Endothelial cell of umbilical vein (primary cell): ENCODE measurements at regions not wholly inside any gene's neighbourhood (a gene's known extent, or its start where the extent isn't known, plus 50 kb on each side); places are given as distances from the start of the nearest gene placed in this dataset.

ENCODE experiments used
- BruUV-seq: library from RNA; stranded (reverse); fragments of 400-500 nt; replicated peaks from 2 replicates; lab custom pipeline; 2021; lab: Mats Ljungman, UMichigan
- CTCF ChIA-PET: fragments of 300-600, 350-600 bp; sonication (Branson Sonifier 250); formaldehyde crosslinking; loops from one replicate; lab custom pipeline; 2021; ENCODE audit warnings: antibody characterized with exemption, inconsistent platforms; lab: Charles Lee
- POLR2A ChIA-PET: fragments of 300-600, 350-600 bp; sonication (Branson Sonifier 250); formaldehyde crosslinking; loops from one replicate; lab custom pipeline; 2021; ENCODE audit warnings: antibody characterized with exemption, inconsistent platforms; lab: Charles Lee
- DNase-seq: peaks from one replicate; pipeline ENCODE4 v3.0.0-alpha.2; 2011; ENCODE audit warnings: low read depth, low spot score
- FAIRE-seq: peaks from 2 replicates; lab custom pipeline; 2011; peaks lifted over from hg19 to GRCh38; lab: Jason Lieb, UNC
- H2AFZ ChIP-seq: 2 replicates; pipeline ENCODE4 v1.6.0; 2012; ENCODE audit warnings: low read depth, low read length, control low read depth, inconsistent platforms
- H3K27ac ChIP-seq: 2 replicates; pipeline ENCODE4 v1.5.1; 2011; ENCODE audit warnings: low read depth, mild to moderate bottlenecking, control low read depth, low read length, moderate library complexity; ENCODE audit not compliant: insufficient read depth
- H3K27me3 ChIP-seq, 2 experiments: 2 replicates each; pipeline versions ENCODE4 v1.6.0 to v1.6.1; 2011; ENCODE audit warnings: low read length in 2 of 2, mixed read lengths in 1 of 2; ENCODE audit not compliant: control insufficient read depth in 2 of 2, insufficient read depth in 2 of 2
- H3K36me3 ChIP-seq, 2 experiments: 2 replicates in 1 of 2; 3 replicates in 1 of 2; pipeline ENCODE4 v1.5.1; 2011; ENCODE audit warnings: low read length in 2 of 2, mild to moderate bottlenecking in 1 of 2, moderate library complexity in 1 of 2; ENCODE audit not compliant: control insufficient read depth in 2 of 2, insufficient read depth in 2 of 2; ENCODE audit errors: extremely low read depth in 1 of 2
- H3K4me1 ChIP-seq: 3 replicates; pipeline ENCODE4 v1.5.1; 2011; ENCODE audit warnings: mild to moderate bottlenecking, low read length; ENCODE audit not compliant: control insufficient read depth, insufficient read depth; ENCODE audit errors: extremely low read depth
- H3K4me2 ChIP-seq: 2 replicates; pipeline ENCODE4 v1.6.1; 2011; ENCODE audit warnings: low read length, control low read depth, mixed read lengths; ENCODE audit not compliant: insufficient read depth
- H3K4me3 ChIP-seq, 3 experiments: fragments of 200-600 bp in 1 of 3; sonication (generic), shearing (Covaris generic) in 1 of 3; replicated peaks in 1 of 3; 2 replicates each; pipeline ENCODE4 v1.5.1; 2011 to 2016; ENCODE audit warnings: control low read depth in 3 of 3, low read length in 3 of 3, mild to moderate bottlenecking in 2 of 3, inconsistent platforms in 1 of 3, low read depth in 1 of 3, moderate library complexity in 1 of 3; ENCODE audit not compliant: insufficient read depth in 1 of 3
- H3K79me2 ChIP-seq: 2 replicates; pipeline ENCODE4 v1.6.0; 2012; ENCODE audit warnings: low read length, inconsistent platforms; ENCODE audit not compliant: control insufficient read depth, insufficient read depth
- H3K9ac ChIP-seq: replicated peaks from 2 replicates; pipeline ENCODE3; 2011; ENCODE audit warnings: low read length, control low read depth; ENCODE audit not compliant: insufficient read depth; ENCODE audit errors: extremely low read depth
- H3K9me1 ChIP-seq: replicated peaks from 3 replicates; pipeline ENCODE4 v1.6.0; 2011; ENCODE audit warnings: mild to moderate bottlenecking, low read length; ENCODE audit not compliant: control insufficient read depth, insufficient read depth; ENCODE audit errors: extremely low read depth
- H3K9me3 ChIP-seq: replicated peaks from 2 replicates; pipeline ENCODE4 v1.5.1; 2012; ENCODE audit warnings: low read length, inconsistent platforms; ENCODE audit not compliant: control insufficient read depth, insufficient read depth
- H4K20me1 ChIP-seq: replicated peaks from 2 replicates; pipeline ENCODE3; 2011; ENCODE audit warnings: mild to moderate bottlenecking, low read length; ENCODE audit not compliant: control insufficient read depth, insufficient read depth; ENCODE audit errors: extremely low read depth
- CTCF ChIP-seq, 2 donors: IDR thresholded peaks; 1 replicate in 1 of 2; 2 replicates in 1 of 2; pipeline ENCODE4 v1.5.1; 2011; ENCODE audit warnings: low read length in 2 of 2, mild to moderate bottlenecking in 2 of 2, moderate library complexity in 2 of 2, control low read depth in 1 of 2, inconsistent platforms in 1 of 2, low read depth in 1 of 2; ENCODE audit not compliant: insufficient read depth in 1 of 2; ENCODE audit errors: extremely low read depth in 1 of 2
- EZH2 ChIP-seq: IDR thresholded peaks from 2 replicates; pipeline ENCODE4 v1.6.1; 2012; ENCODE audit warnings: borderline replicate concordance, low read depth, mild to moderate bottlenecking, moderate library complexity, low read length, inconsistent platforms; ENCODE audit not compliant: severe bottlenecking
- FOS ChIP-seq: IDR thresholded peaks from 2 replicates; pipeline ENCODE4 v1.6.1; 2011; ENCODE audit warnings: mild to moderate bottlenecking, low read length, moderate library complexity, borderline replicate concordance; ENCODE audit not compliant: insufficient read depth
- GATA2 ChIP-seq: IDR thresholded peaks from 2 replicates; pipeline ENCODE4 v1.7.0; 2011; ENCODE audit warnings: low read depth, mild to moderate bottlenecking, moderate library complexity, mixed read lengths, low read length; ENCODE audit not compliant: insufficient read length, insufficient read depth
- JUN ChIP-seq: IDR thresholded peaks from 2 replicates; pipeline ENCODE4 v1.6.1; 2011; ENCODE audit warnings: borderline replicate concordance, low read depth; ENCODE audit not compliant: insufficient read length, insufficient read depth
- MAX ChIP-seq: IDR thresholded peaks from 2 replicates; pipeline ENCODE4 v1.6.1; 2011; ENCODE audit not compliant: insufficient read depth, insufficient read length
- MYC ChIP-seq: IDR thresholded peaks from one replicate; pipeline ENCODE4 v1.6.1; 2011; ENCODE audit warnings: mild to moderate bottlenecking, low read depth, low read length
- POLR2A ChIP-seq: IDR thresholded peaks from 2 replicates; pipeline ENCODE4 v1.6.1; 2012; ENCODE audit warnings: low read depth, mild to moderate bottlenecking, control low read depth, low read length
- POLR2AphosphoS5 ChIP-seq: IDR thresholded peaks from 2 replicates; pipeline ENCODE4 v1.6.1; 2012; ENCODE audit warnings: low read depth, mild to moderate bottlenecking, control low read depth, low read length, moderate library complexity; ENCODE audit not compliant: insufficient read depth
- dilution Hi-C: fragments of 300-500 bp; cut with MboI; formaldehyde crosslinking; loops from one replicate; pipeline ENCODE4 v1.15.0; 2019; ENCODE audit warnings: low sequenced_read_pairs; ENCODE audit not compliant: extremely low pct_ligation_motif_present
- intact Hi-C: fragments of 100-400 bp; cut with micrococcal nuclease; formaldehyde crosslinking; loops from one replicate; pipeline ENCODE4 v1.10.0; 2022

GRCh38 chr18:78809845-78810244, 169.8 kb upstream of the SALL3 start:
- H3K27ac ChIP-seq, result no peak overlapping the region
- DNase-seq (no peak), FAIRE-seq (no peak)
- H3K9me1 ChIP-seq, result no peaks in the 10 kb centered on the region
- H3K79me2 ChIP-seq, result no peaks in the 10 kb centered on the region
- POLR2A ChIA-PET, result no interaction called here
- no peak for TF ChIP-seq JUN
- TF ChIP-seq EZH2, result no peak
- TF ChIP-seq MAX, result no peak
- TF ChIP-seq GATA2, result no peak
- TF ChIP-seq MYC, result no peak
- TF ChIP-seq POLR2AphosphoS5, result no peak
- TF ChIP-seq FOS, result no peak
- TF ChIP-seq CTCF (IDR thresholded peaks at IDR 0.05; ENCODE audit: extremely low read depth in 1 of 2, insufficient read depth in 1 of 2, low read depth in 1 of 2, low read length in 2 of 2), result no peak
- TF ChIP-seq POLR2A, result no peak
- H3K9me3 ChIP-seq, result peaks cover 2% of the 10 kb centered on the region
- no peaks in the 10 kb centered on the region for H3K36me3 ChIP-seq
- CTCF ChIA-PET, result no interaction called here
- no TSS peak for BruUV-seq
- H3K4me2 ChIP-seq, result no peak overlapping the region
- intact Hi-C loops (no loop called here), dilution Hi-C loops (no loop called here)
- no peaks in the 10 kb centered on the region for H3K4me1 ChIP-seq
- H2AFZ ChIP-seq, result no peak overlapping the region
- no peaks in the 10 kb centered on the region for H3K27me3 ChIP-seq
- H3K9ac ChIP-seq, result no peak overlapping the region
- H3K4me3 ChIP-seq, result no peak overlapping the region
- H4K20me1 ChIP-seq, result no peaks in the 10 kb centered on the region
